Heart left ventricle (tissue), 13 donors: ENCODE measurements at regions not wholly inside any gene's neighbourhood (a gene's known extent, or its start where the extent isn't known, plus 50 kb on each side); places are given as distances from the start of the nearest gene placed in this dataset.

Source experiments
- POLR2A ChIP-seq, 2 donors: fragments of 450-650 bp; IDR thresholded peaks; one replicate each; pipeline ENCODE4 v1.6.1; 2017; ENCODE audit warnings: antibody characterized with exemption in 2 of 2, mild to moderate bottlenecking in 2 of 2, moderate library complexity in 2 of 2
- TF ChIP-seq, protein P1 (sequence below), 12 donors: fragments of 200-600 bp; sonication (generic) in 4 of 12; IDR thresholded peaks; one replicate each; pipeline versions ENCODE4 v1.5.0 to v1.8.0; 2018 to 2022; ENCODE audit warnings: antibody characterized with exemption in 12 of 12, mild to moderate bottlenecking in 5 of 12
- donor health status: ischemic (EF 13 %, LVEDD 7.1; RV severe dilation, severe dysfunction).
- donor health status: DM: no; HTN: yes; CAD: no.
- donor health status: DM: no; HTN: no; CAD: no.
- donor health status: ischemic (EF 25% LVEDD 6.9; RV normal size, moderate dysfunction).
- donor health status: ischemic (EF 25% LVEDD 5.7; RV mildly dilated, moderate dysfunction).
- donor health status: ischemic (EF 35%, LVEDD 5.7; RV mildly dilated, moderate dysfunction).
- donor health status: nonischemic (EF 11% LVEDD 7.7; RV severe dilation, severe dysfunction).
- donor health status: DM: yes; HTN: yes; CAD: no.
- donor health status: PGD.
- donor health status: ischemic (EF 29% LVEDD 5.4; RV normal size, mild dysfunction).
- donor health status: nonischemic (EF 23%, LVEDD 6.1; RV moderate dilation, normal function).

- TF ChIP-seq, protein P1, sequence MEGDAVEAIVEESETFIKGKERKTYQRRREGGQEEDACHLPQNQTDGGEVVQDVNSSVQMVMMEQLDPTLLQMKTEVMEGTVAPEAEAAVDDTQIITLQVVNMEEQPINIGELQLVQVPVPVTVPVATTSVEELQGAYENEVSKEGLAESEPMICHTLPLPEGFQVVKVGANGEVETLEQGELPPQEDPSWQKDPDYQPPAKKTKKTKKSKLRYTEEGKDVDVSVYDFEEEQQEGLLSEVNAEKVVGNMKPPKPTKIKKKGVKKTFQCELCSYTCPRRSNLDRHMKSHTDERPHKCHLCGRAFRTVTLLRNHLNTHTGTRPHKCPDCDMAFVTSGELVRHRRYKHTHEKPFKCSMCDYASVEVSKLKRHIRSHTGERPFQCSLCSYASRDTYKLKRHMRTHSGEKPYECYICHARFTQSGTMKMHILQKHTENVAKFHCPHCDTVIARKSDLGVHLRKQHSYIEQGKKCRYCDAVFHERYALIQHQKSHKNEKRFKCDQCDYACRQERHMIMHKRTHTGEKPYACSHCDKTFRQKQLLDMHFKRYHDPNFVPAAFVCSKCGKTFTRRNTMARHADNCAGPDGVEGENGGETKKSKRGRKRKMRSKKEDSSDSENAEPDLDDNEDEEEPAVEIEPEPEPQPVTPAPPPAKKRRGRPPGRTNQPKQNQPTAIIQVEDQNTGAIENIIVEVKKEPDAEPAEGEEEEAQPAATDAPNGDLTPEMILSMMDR (IDR thresholded peaks at IDR 0.05) = no peak
- TF ChIP-seq POLR2A (IDR thresholded peaks at IDR 0.05) = no peak
These were observed 190.6 kb upstream of the SAMSN1 start for GRCh38 chr21:14736672-14737071.
